Tibial nerve (tissue), 4 donors: ENCODE measurements at regions not wholly inside any gene's neighbourhood (a gene's known extent, or its start where the extent isn't known, plus 50 kb on each side); places are given as distances from the start of the nearest gene placed in this dataset.

Experiments
- DNase-seq, 2 donors: peaks; one replicate each; pipeline ENCODE4 v3.0.0-alpha.2; 2019; ENCODE audit warnings: low spot score in 2 of 2
- H3K27ac ChIP-seq, 4 donors: fragments of 200-600 bp; sonication (generic) in 3 of 4; one replicate each; pipeline ENCODE4 v1.5.1; 2017 to 2019; ENCODE audit warnings: mild to moderate bottlenecking in 1 of 4
- H3K27me3 ChIP-seq, 2 donors: fragments of 200-600 bp; sonication (generic) in 1 of 2; one replicate each; pipeline versions ENCODE4 v1.5.1 to v1.6.0; 2017 to 2019
- H3K36me3 ChIP-seq, 3 donors: fragments of 200-600 bp; sonication (generic); one replicate each; pipeline ENCODE4 v1.5.1; 2018 to 2019
- H3K4me1 ChIP-seq, 4 donors: fragments of 200-600 bp; sonication (generic) in 3 of 4; one replicate each; pipeline ENCODE4 v1.5.1; 2017 to 2019
- H3K4me3 ChIP-seq, 4 donors: fragments of 200-600 bp; sonication (generic) in 3 of 4; one replicate each; pipeline ENCODE4 v1.5.1; 2017 to 2019; ENCODE audit warnings: mild to moderate bottlenecking in 1 of 4, moderate library complexity in 1 of 4
- H3K9me3 ChIP-seq, 4 donors: fragments of 200-600 bp; sonication (generic) in 3 of 4; one replicate each; pipeline ENCODE4 v1.5.1; 2017 to 2019
- EP300 ChIP-seq, 2 donors: sonication (generic); formaldehyde crosslinking; IDR thresholded peaks; one replicate each; pipeline ENCODE4 v1.6.1; 2017; ENCODE audit warnings: antibody characterized with exemption in 2 of 2, mild to moderate bottlenecking in 1 of 2
- POLR2A ChIP-seq, 2 donors: fragments of 450-650 bp; IDR thresholded peaks; one replicate each; pipeline ENCODE4 v1.6.1; 2017; ENCODE audit warnings: antibody characterized with exemption in 2 of 2, mild to moderate bottlenecking in 2 of 2, moderate library complexity in 2 of 2
- WGBS, 2 donors: methylation state at CpG; one replicate each; pipeline ENCODE4 v1.1.5; 2018; 5-methylcytosine and 5-hydroxymethylcytosine counted together
- TF ChIP-seq, protein P1 (sequence below), 5 experiments: fragments of 200-600 bp in 3 of 5; fragments of 450-650 bp in 2 of 5; sonication (generic) in 3 of 5; IDR thresholded peaks; one replicate each; pipeline ENCODE4 v1.5.1; 2016 to 2019; ENCODE audit warnings: antibody characterized with exemption in 5 of 5, mild to moderate bottlenecking in 3 of 5, moderate library complexity in 2 of 5

- Histone ChIP-seq H3K4me3 (no peak overlapping the region), H3K27me3 (no peaks in the 10 kb centered on the region), H3K9me3 (no peaks in the 10 kb centered on the region), H3K36me3 (no peaks in the 10 kb centered on the region), H3K27ac (no peak overlapping the region), H3K4me1 (peaks cover 0 to 33% (median 0%) of the 10 kb centered on the region in 4 donors)
- no peak for DNase-seq
- TF ChIP-seq EP300 (IDR thresholded peaks at IDR 0.05) = no peak
- TF ChIP-seq POLR2A (IDR thresholded peaks at IDR 0.05) = no peak
- TF ChIP-seq, protein P1, sequence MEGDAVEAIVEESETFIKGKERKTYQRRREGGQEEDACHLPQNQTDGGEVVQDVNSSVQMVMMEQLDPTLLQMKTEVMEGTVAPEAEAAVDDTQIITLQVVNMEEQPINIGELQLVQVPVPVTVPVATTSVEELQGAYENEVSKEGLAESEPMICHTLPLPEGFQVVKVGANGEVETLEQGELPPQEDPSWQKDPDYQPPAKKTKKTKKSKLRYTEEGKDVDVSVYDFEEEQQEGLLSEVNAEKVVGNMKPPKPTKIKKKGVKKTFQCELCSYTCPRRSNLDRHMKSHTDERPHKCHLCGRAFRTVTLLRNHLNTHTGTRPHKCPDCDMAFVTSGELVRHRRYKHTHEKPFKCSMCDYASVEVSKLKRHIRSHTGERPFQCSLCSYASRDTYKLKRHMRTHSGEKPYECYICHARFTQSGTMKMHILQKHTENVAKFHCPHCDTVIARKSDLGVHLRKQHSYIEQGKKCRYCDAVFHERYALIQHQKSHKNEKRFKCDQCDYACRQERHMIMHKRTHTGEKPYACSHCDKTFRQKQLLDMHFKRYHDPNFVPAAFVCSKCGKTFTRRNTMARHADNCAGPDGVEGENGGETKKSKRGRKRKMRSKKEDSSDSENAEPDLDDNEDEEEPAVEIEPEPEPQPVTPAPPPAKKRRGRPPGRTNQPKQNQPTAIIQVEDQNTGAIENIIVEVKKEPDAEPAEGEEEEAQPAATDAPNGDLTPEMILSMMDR (IDR thresholded peaks at IDR 0.05) = no peak
- 63 to 65% methylated on average over 1 of the region's 1 CpG for WGBS, 2 donors
These were observed 161.1 kb downstream of the NUAK1 start for GRCh38 chr12:105977652-105978051.

DNA sequence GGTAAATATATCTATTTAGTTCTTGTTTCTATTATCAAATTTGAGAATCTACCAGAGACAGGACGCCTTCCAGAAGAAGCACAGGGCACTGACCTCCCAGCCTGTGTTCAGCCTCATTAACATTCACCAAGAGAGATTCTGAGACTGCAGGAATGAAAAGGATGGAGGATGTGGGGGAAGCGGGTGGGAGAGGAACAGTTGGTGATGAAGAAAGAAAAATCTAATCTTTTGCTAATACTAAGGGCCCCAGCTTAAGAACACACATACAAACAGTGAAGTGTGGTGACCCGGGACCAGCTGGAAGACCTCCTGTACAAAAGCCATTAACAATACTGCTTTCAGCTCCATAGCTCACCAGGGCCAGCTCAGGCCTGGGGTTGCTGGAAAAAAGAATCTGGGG is 160.5 kb downstream of the NUAK1 start:
- no peak overlapping the region for H3K4me3 ChIP-seq
- TF ChIP-seq, protein P1 (IDR thresholded peaks at IDR 0.05) = no peak
- TF ChIP-seq POLR2A (IDR thresholded peaks at IDR 0.05) (no peak), EP300 (IDR thresholded peaks at IDR 0.05) (no peak)
- no peaks in the 10 kb centered on the region for H3K9me3 ChIP-seq
- H3K4me1 ChIP-seq = peaks cover 0 to 33% (median 0%) of the 10 kb centered on the region in 4 donors
- 35 to 46% methylated on average over 3 of the region's 3 CpGs for WGBS, 2 donors
- no peaks in the 10 kb centered on the region for H3K27me3 ChIP-seq
- no peaks in the 10 kb centered on the region for H3K36me3 ChIP-seq
- no peak for DNase-seq
- H3K27ac ChIP-seq = no peak overlapping the region

DNA sequence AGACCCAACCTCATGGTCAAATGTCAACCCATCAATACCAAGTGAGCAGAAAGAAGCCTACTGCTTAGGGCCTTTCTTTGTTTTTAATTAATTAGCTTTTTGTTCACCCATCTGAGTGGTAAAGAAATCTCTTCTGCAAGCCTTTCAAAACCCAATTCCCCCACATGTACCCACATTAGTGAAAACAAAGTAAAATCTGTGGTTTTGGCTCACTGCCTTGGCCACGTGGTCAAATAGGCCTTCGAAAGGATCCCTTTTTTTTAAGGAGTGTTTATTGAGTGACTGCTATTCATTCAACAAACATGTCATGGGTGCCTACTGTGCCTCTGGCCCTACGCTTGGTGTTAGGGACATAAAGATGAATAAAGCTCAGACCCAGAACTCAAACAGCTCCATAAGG is 160.1 kb downstream of the NUAK1 start:
- H3K4me3 ChIP-seq = no peak overlapping the region
- H3K27me3 ChIP-seq = no peaks in the 10 kb centered on the region
- WGBS, 2 donors = 37 to 40% methylated on average over 3 of the region's 3 CpGs
- peak overlapping the region in 1 of 4 donors; percentile 1 for H3K27ac ChIP-seq
- no peaks in the 10 kb centered on the region for H3K36me3 ChIP-seq
- H3K4me1 ChIP-seq = peaks cover 0 to 33% (median 0%) of the 10 kb centered on the region in 4 donors
- H3K9me3 ChIP-seq = no peaks in the 10 kb centered on the region
- DNase-seq = no peak
- TF ChIP-seq, protein P1 (IDR thresholded peaks at IDR 0.05) = no peak
- no peak for TF ChIP-seq POLR2A (IDR thresholded peaks at IDR 0.05)
- TF ChIP-seq EP300 (IDR thresholded peaks at IDR 0.05) = no peak

DNA sequence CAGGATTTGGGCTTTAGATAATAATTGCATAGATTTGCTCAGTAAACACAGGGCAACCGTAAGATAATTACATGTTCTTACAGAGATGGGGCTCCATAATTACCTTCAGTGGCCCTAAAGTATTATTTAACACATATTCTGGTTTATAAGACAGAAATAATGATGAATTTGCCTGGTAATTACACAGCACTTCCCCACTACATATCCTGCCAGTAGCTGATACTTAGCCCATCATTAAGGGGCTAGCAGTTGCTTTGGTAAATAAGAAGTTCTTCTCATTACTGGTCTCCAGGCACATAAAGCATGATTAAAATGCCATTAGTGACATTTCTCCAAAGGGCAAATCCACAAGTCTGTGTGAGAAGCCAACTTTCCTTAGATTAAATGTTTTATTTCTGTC is 158.7 kb downstream of the NUAK1 start:
- no peaks in the 10 kb centered on the region for H3K36me3 ChIP-seq
- peaks cover 0 to 33% (median 0%) of the 10 kb centered on the region in 4 donors for H3K4me1 ChIP-seq
- WGBS, 2 donors = 76 to 100% methylated on average over 1 of the region's 1 CpG
- no peaks in the 10 kb centered on the region for H3K9me3 ChIP-seq
- H3K27ac ChIP-seq = no peak overlapping the region
- no peaks in the 10 kb centered on the region for H3K27me3 ChIP-seq
- no peak for DNase-seq
- H3K4me3 ChIP-seq = no peak overlapping the region
- TF ChIP-seq EP300 (IDR thresholded peaks at IDR 0.05) (no peak), POLR2A (IDR thresholded peaks at IDR 0.05) (no peak)
- TF ChIP-seq, protein P1 (IDR thresholded peaks at IDR 0.05) = no peak

DNA sequence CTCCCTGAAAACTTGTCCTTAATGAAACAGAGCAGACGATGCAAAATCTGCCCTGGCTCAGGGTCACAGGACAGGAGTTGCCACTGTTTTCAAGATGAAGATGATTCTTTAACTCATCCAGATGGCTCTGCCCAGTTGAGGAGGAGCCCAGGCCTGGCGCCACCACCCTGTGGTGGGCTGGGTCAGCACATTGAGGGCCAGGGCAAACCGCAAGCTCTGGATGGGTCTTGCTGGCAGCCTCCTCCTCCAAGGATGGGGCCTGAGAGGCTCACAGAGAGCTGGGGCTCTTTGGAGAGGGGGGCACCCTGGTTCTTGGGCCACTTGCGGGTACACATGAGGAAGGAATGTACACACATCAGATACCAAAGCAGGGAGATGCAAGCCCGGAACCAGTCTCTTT is 158.2 kb downstream of the NUAK1 start:
- Histone ChIP-seq H3K36me3 (no peaks in the 10 kb centered on the region), H3K27me3 (no peaks in the 10 kb centered on the region), H3K27ac (no peak overlapping the region), H3K4me1 (peaks cover 0 to 33% (median 0%) of the 10 kb centered on the region in 4 donors), H3K9me3 (no peaks in the 10 kb centered on the region), H3K4me3 (no peak overlapping the region)
- 75 to 78% methylated on average over 5 of the region's 5 CpGs for WGBS, 2 donors
- TF ChIP-seq POLR2A (IDR thresholded peaks at IDR 0.05) = no peak
- no peak for TF ChIP-seq EP300 (IDR thresholded peaks at IDR 0.05)
- TF ChIP-seq, protein P1 (IDR thresholded peaks at IDR 0.05) = no peak
- DNase-seq = no peak
